ENCODE measurements at regions not wholly inside any gene's neighbourhood (a gene's known extent, or its start where the extent isn't known, plus 50 kb on each side); places are given as distances from the start of the nearest gene placed in this dataset.

GRCh38 chr10:8594711-8595110, 540.2 kb downstream of the GATA3 start:
- no peak overlapping the region for H3K4me3 ChIP-seq (ENCODE audit: low read depth in 1 of 3, low read length in 3 of 3)
- DNase-seq (ENCODE audit: low spot score), result no peak
- H3K36me3 ChIP-seq (ENCODE audit: control insufficient read depth in 4 of 4, insufficient read depth in 3 of 4, low read depth in 1 of 4, low read length in 3 of 4), result no peaks in the 10 kb centered on the region
- no peaks in the 10 kb centered on the region for H3K4me1 ChIP-seq (ENCODE audit: control insufficient read depth in 4 of 4, insufficient read depth in 4 of 4, low read length in 3 of 4)
- peaks cover 0 to 6% (median 0%) of the 10 kb centered on the region in 4 donors for H3K27me3 ChIP-seq (ENCODE audit: control insufficient read depth in 4 of 4, insufficient read depth in 4 of 4, low read length in 3 of 4)
- no peak overlapping the region for H3K27ac ChIP-seq (ENCODE audit: low read depth in 1 of 2, low read length in 2 of 2)
- H3K9me3 ChIP-seq (ENCODE audit: control insufficient read depth in 4 of 4, low read length in 3 of 4), result no peaks in the 10 kb centered on the region
- TF ChIP-seq MAX (IDR thresholded peaks at IDR 0.05) (no peak), GABPA (IDR thresholded peaks at IDR 0.05 in 1 of 2, conservative IDR thresholded peaks at IDR 0.05 in 1 of 2) (no peak), RXRA (IDR thresholded peaks at IDR 0.05) (no peak), ZBTB33 (IDR thresholded peaks at IDR 0.05) (no peak), SP1 (IDR thresholded peaks at IDR 0.05) (no peak), JUND (IDR thresholded peaks at IDR 0.05) (no peak), TAF1 (conservative IDR thresholded peaks at IDR 0.05) (no peak), NR2F2 (IDR thresholded peaks at IDR 0.05) (no peak), YY1 (IDR thresholded peaks at IDR 0.05) (no peak), HNF4A (conservative IDR thresholded peaks at IDR 0.05) (no peak), HNF4G (IDR thresholded peaks at IDR 0.05) (no peak), FOXA2 (IDR thresholded peaks at IDR 0.05) (no peak), RAD21 (IDR thresholded peaks at IDR 0.05) (no peak), CTCF (IDR thresholded peaks at IDR 0.05; ENCODE audit: low read depth, low read length, missing input control) (no peak)
- TF ChIP-seq, protein P1, sequence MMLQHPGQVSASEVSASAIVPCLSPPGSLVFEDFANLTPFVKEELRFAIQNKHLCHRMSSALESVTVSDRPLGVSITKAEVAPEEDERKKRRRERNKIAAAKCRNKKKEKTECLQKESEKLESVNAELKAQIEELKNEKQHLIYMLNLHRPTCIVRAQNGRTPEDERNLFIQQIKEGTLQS (IDR thresholded peaks at IDR 0.05), result no peak
- TF ChIP-seq, protein P2, sequence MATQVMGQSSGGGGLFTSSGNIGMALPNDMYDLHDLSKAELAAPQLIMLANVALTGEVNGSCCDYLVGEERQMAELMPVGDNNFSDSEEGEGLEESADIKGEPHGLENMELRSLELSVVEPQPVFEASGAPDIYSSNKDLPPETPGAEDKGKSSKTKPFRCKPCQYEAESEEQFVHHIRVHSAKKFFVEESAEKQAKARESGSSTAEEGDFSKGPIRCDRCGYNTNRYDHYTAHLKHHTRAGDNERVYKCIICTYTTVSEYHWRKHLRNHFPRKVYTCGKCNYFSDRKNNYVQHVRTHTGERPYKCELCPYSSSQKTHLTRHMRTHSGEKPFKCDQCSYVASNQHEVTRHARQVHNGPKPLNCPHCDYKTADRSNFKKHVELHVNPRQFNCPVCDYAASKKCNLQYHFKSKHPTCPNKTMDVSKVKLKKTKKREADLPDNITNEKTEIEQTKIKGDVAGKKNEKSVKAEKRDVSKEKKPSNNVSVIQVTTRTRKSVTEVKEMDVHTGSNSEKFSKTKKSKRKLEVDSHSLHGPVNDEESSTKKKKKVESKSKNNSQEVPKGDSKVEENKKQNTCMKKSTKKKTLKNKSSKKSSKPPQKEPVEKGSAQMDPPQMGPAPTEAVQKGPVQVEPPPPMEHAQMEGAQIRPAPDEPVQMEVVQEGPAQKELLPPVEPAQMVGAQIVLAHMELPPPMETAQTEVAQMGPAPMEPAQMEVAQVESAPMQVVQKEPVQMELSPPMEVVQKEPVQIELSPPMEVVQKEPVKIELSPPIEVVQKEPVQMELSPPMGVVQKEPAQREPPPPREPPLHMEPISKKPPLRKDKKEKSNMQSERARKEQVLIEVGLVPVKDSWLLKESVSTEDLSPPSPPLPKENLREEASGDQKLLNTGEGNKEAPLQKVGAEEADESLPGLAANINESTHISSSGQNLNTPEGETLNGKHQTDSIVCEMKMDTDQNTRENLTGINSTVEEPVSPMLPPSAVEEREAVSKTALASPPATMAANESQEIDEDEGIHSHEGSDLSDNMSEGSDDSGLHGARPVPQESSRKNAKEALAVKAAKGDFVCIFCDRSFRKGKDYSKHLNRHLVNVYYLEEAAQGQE (IDR thresholded peaks at IDR 0.05), result no peak
- no peak overlapping the region for H3K9ac ChIP-seq (ENCODE audit: low read depth in 1 of 2, low read length in 2 of 2)
- WGBS, result 55% methylated on average over 5 of the region's 5 CpGs

GRCh38 chr10:8595140-8595539, 540.7 kb downstream of the GATA3 start:
- H3K27ac ChIP-seq (ENCODE audit: low read depth in 1 of 2, low read length in 2 of 2), result no peak overlapping the region
- DNase-seq (ENCODE audit: low spot score), result no peak
- peaks cover 0 to 6% (median 0%) of the 10 kb centered on the region in 4 donors for H3K27me3 ChIP-seq (ENCODE audit: control insufficient read depth in 4 of 4, insufficient read depth in 4 of 4, low read length in 3 of 4)

More at GRCh38 chr10:8595140-8595539, 540.7 kb downstream of the GATA3 start:
- no peak overlapping the region for H3K4me3 ChIP-seq (ENCODE audit: low read depth in 1 of 3, low read length in 3 of 3)
- no peak overlapping the region for H3K9ac ChIP-seq (ENCODE audit: low read depth in 1 of 2, low read length in 2 of 2)
- no peaks in the 10 kb centered on the region for H3K36me3 ChIP-seq (ENCODE audit: control insufficient read depth in 4 of 4, insufficient read depth in 3 of 4, low read depth in 1 of 4, low read length in 3 of 4)
- H3K9me3 ChIP-seq (ENCODE audit: control insufficient read depth in 4 of 4, low read length in 3 of 4), result no peaks in the 10 kb centered on the region
- H3K4me1 ChIP-seq (ENCODE audit: control insufficient read depth in 4 of 4, insufficient read depth in 4 of 4, low read length in 3 of 4), result no peaks in the 10 kb centered on the region
- 51% methylated on average over 3 of the region's 3 CpGs for WGBS
- TF ChIP-seq HNF4A (conservative IDR thresholded peaks at IDR 0.05) (no peak), GABPA (IDR thresholded peaks at IDR 0.05 in 1 of 2, conservative IDR thresholded peaks at IDR 0.05 in 1 of 2) (no peak), SP1 (IDR thresholded peaks at IDR 0.05) (no peak)
- TF ChIP-seq, protein P2 (IDR thresholded peaks at IDR 0.05), result no peak
